Thoracic aorta (tissue), 2 donors: ENCODE measurements at regions not wholly inside any gene's neighbourhood (a gene's known extent, or its start where the extent isn't known, plus 50 kb on each side); places are given as distances from the start of the nearest gene placed in this dataset.

ENCODE experiments used
- ATAC-seq: fragments of 150-250 bp; one replicate; pipeline ENCODE4 v1.8.0; 2017; ENCODE audit warnings: low read depth; ENCODE audit not compliant: insufficient number of reproducible peaks, low FRiP score
- DNase-seq: peaks from one replicate; pipeline ENCODE4 v3.0.0-alpha.2; 2020; ENCODE audit warnings: low spot score
- H3K27ac ChIP-seq, 2 donors: fragments of 200-600 bp; sonication (generic); 1 replicate in 1 of 2; 2 replicates in 1 of 2; pipeline ENCODE4 v1.5.1; 2016; ENCODE audit warnings: mild to moderate bottlenecking in 2 of 2, moderate library complexity in 2 of 2
- H3K27me3 ChIP-seq: fragments of 200-600 bp; sonication (generic); replicated peaks from 2 replicates; pipeline ENCODE4 v1.6.0; 2016; ENCODE audit warnings: mild to moderate bottlenecking; ENCODE audit not compliant: insufficient read depth
- H3K36me3 ChIP-seq: fragments of 200-600 bp; sonication (generic); one replicate; pipeline ENCODE4 v1.5.1; 2016
- H3K4me1 ChIP-seq, 2 donors: fragments of 200-600 bp; sonication (generic); 1 replicate in 1 of 2; 2 replicates in 1 of 2; pipeline versions ENCODE4 v1.5.1 to v1.6.0; 2016; ENCODE audit warnings: low read depth in 2 of 2, mild to moderate bottlenecking in 1 of 2; ENCODE audit not compliant: control insufficient read depth in 1 of 2
- H3K4me3 ChIP-seq: fragments of 200-600 bp; sonication (generic); 2 replicates; pipeline ENCODE4 v1.5.1; 2016; ENCODE audit warnings: mild to moderate bottlenecking
- H3K9me3 ChIP-seq: fragments of 200-600 bp; sonication (generic); 2 replicates; pipeline ENCODE4 v1.5.1; 2016
- TF ChIP-seq, protein P1 (sequence below): fragments of 200-600 bp; sonication (generic); IDR thresholded peaks from one replicate; pipeline ENCODE4 v1.5.1; 2019; ENCODE audit warnings: antibody characterized with exemption

DNA sequence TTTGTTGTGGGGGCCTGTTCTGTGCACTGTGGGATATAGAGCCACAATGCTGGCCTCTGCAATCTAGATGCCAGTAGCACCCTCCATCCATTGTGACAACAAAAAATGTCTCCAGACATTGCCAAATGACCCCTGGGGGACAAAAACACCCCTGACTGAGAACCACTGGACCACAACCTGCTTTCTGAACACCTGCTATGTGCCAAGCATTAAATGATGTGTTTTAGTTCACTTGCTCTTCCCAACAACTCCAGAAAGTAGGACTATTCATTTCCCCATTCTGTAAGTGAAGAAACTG, 367.0 kb upstream of the ERCC4 start:
- TF ChIP-seq, protein P1, sequence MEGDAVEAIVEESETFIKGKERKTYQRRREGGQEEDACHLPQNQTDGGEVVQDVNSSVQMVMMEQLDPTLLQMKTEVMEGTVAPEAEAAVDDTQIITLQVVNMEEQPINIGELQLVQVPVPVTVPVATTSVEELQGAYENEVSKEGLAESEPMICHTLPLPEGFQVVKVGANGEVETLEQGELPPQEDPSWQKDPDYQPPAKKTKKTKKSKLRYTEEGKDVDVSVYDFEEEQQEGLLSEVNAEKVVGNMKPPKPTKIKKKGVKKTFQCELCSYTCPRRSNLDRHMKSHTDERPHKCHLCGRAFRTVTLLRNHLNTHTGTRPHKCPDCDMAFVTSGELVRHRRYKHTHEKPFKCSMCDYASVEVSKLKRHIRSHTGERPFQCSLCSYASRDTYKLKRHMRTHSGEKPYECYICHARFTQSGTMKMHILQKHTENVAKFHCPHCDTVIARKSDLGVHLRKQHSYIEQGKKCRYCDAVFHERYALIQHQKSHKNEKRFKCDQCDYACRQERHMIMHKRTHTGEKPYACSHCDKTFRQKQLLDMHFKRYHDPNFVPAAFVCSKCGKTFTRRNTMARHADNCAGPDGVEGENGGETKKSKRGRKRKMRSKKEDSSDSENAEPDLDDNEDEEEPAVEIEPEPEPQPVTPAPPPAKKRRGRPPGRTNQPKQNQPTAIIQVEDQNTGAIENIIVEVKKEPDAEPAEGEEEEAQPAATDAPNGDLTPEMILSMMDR, result no peak
- DNase-seq, result no peak
- Histone ChIP-seq H3K27me3 (no peaks in the 10 kb centered on the region), H3K9me3 (no peaks in the 10 kb centered on the region), H3K36me3 (no peaks in the 10 kb centered on the region), H3K4me3 (no peak overlapping the region), H3K4me1 (no peaks in the 10 kb centered on the region), H3K27ac (no peak overlapping the region)
- no peak for ATAC-seq

- H3K27me3 ChIP-seq, result no peaks in the 10 kb centered on the region
- H3K27ac ChIP-seq, result no peak overlapping the region
- no peak for ATAC-seq
- no peaks in the 10 kb centered on the region for H3K4me1 ChIP-seq
- H3K4me3 ChIP-seq, result no peak overlapping the region
- no peaks in the 10 kb centered on the region for H3K9me3 ChIP-seq
- DNase-seq, result no peak
- H3K36me3 ChIP-seq, result no peaks in the 10 kb centered on the region
- TF ChIP-seq, protein P1, result no peak
Measured at GRCh38 chr16:13553453-13553985, 366.4 kb upstream of the ERCC4 start.

DNA sequence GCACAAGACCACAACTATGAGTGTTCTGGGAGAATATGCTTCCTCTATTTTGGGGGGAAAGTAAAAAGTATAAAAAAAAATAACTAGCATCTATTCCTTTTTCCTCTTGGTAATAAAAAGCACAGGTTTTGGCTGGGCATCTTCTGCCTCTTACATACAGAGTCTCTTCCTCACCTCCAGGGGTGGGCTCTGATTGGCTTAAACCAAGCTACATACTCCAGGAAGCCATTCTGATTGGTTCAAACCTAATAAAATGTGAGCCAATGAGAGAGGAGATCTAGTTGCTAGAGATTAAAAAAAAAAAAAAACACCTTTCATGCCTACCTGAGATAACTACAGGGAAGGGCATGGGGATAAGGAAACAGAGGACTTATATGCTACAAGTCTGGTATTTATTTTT, 365.9 kb upstream of the ERCC4 start:
- no peak overlapping the region for H3K27ac ChIP-seq
- ATAC-seq (no peak), DNase-seq (no peak)
- no peaks in the 10 kb centered on the region for H3K4me1 ChIP-seq
- no peak overlapping the region for H3K4me3 ChIP-seq
- no peaks in the 10 kb centered on the region for H3K27me3 ChIP-seq
- H3K9me3 ChIP-seq, result no peaks in the 10 kb centered on the region
- TF ChIP-seq, protein P1, result no peak
- no peaks in the 10 kb centered on the region for H3K36me3 ChIP-seq

DNA sequence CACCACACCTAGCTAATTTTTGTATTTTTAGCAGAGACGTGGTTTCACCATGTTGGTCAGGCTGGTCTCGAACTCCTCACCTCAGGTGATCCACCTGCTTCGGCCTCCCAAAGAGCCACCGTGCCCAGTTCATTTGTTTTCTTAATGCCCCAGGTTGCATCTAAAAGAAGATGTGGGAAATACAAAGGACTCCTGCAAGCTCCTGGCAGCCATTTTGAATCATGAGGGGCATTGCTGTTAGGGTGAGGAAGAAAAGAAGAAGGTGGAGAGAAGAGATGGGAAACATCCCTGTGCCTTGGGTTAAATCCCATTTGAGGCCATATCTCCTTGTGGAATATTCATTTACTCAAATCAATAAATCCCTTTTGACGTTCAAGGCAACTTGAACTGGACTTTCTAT, 365.3 kb upstream of the ERCC4 start:
- TF ChIP-seq, protein P1, result no peak
- no peaks in the 10 kb centered on the region for H3K9me3 ChIP-seq
- no peaks in the 10 kb centered on the region for H3K27me3 ChIP-seq
- no peaks in the 10 kb centered on the region for H3K4me1 ChIP-seq
- no peak overlapping the region for H3K4me3 ChIP-seq
- DNase-seq (no peak), ATAC-seq (no peak)
- no peaks in the 10 kb centered on the region for H3K36me3 ChIP-seq
- H3K27ac ChIP-seq, result no peak overlapping the region

DNA sequence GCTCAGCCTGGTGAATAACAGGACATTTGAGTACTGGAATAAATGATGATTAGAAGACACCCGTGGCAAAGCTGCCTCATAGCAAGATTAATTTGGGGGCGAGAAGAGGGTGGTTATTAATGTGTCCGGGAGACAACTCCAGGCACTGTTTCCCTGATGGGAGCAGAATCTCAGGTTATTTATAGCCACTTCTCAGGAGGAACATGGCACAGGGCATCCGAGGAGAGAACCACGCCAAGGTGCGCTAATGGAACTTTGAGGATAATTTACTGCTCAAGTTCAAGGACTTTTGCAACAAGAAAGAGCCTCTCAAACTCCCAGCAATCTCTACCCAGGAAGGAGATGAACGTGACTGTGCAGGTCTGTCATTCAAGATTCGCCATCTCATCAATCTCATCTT, 362.5 kb upstream of the ERCC4 start:
- ATAC-seq, result no peak
- Histone ChIP-seq H3K36me3 (no peaks in the 10 kb centered on the region), H3K4me1 (no peaks in the 10 kb centered on the region), H3K27ac (no peak overlapping the region), H3K27me3 (no peaks in the 10 kb centered on the region), H3K4me3 (no peak overlapping the region), H3K9me3 (no peaks in the 10 kb centered on the region)
- TF ChIP-seq, protein P1, result no peak
- DNase-seq, result no peak
